Left ventricle myocardium inferior (tissue), 1 donor: ENCODE measurements at regions not wholly inside any gene's neighbourhood (a gene's known extent, or its start where the extent isn't known, plus 50 kb on each side); places are given as distances from the start of the nearest gene placed in this dataset.

Experiments used
- DNase-seq: peaks from one replicate; pipeline ENCODE4 v3.0.0-alpha.2; 2020
- H3K27ac ChIP-seq: fragments of 200-600 bp; replicated peaks from 2 replicates; pipeline ENCODE4 v1.8.0; 2021
- H3K27me3 ChIP-seq: fragments of 200-600 bp; 2 replicates; pipeline ENCODE4 v1.8.0; 2021; ENCODE audit warnings: low read depth
- H3K36me3 ChIP-seq: fragments of 200-600 bp; 2 replicates; pipeline ENCODE4 v1.8.0; 2021
- H3K4me1 ChIP-seq: fragments of 200-600 bp; 2 replicates; pipeline ENCODE4 v1.8.0; 2021
- H3K4me3 ChIP-seq: fragments of 200-600 bp; 2 replicates; pipeline ENCODE4 v1.8.0; 2021; ENCODE audit warnings: mild to moderate bottlenecking, moderate library complexity
- H3K9me3 ChIP-seq: fragments of 200-600 bp; replicated peaks from 2 replicates; pipeline ENCODE4 v1.8.0; 2021
- CTCF ChIP-seq: fragments of 200-600 bp; IDR thresholded peaks from 2 replicates; pipeline ENCODE4 v1.8.0; 2021; ENCODE audit warnings: antibody characterized with exemption, mild to moderate bottlenecking, borderline replicate concordance
- intact Hi-C: fragments of 100-400 bp; cut with micrococcal nuclease; formaldehyde crosslinking; loops from one replicate; pipeline ENCODE4 v1.11.0; 2022
- donor health status: DM: no; HTN: yes; CAD: no; lungs with severe emphysema.

- no peak overlapping the region for H3K4me3 ChIP-seq
- no peaks in the 10 kb centered on the region for H3K4me1 ChIP-seq
- no peaks in the 10 kb centered on the region for H3K36me3 ChIP-seq
- no peaks in the 10 kb centered on the region for H3K9me3 ChIP-seq
- no peak overlapping the region for H3K27ac ChIP-seq
- TF ChIP-seq CTCF, result no peak
- H3K27me3 ChIP-seq, result no peaks in the 10 kb centered on the region
- DNase-seq, result no peak
- intact Hi-C loops, result no loop called here
Measured at GRCh38 chr1:195336812-195337211, 1271.4 kb downstream of the KCNT2 start.

GRCh38 chr1:195335541-195335940 lies 1272.7 kb downstream of the KCNT2 start:
- Histone ChIP-seq H3K27ac (no peak overlapping the region), H3K4me3 (no peak overlapping the region), H3K27me3 (no peaks in the 10 kb centered on the region), H3K4me1 (no peaks in the 10 kb centered on the region), H3K36me3 (no peaks in the 10 kb centered on the region), H3K9me3 (no peaks in the 10 kb centered on the region)
- DNase-seq, result no peak
- intact Hi-C loops, result no loop called here
- no peak for TF ChIP-seq CTCF

GRCh38 chr1:195332102-195332501 lies 1276.1 kb downstream of the KCNT2 start:
- Histone ChIP-seq H3K9me3 (no peaks in the 10 kb centered on the region), H3K4me3 (no peak overlapping the region), H3K36me3 (no peaks in the 10 kb centered on the region), H3K4me1 (no peaks in the 10 kb centered on the region), H3K27me3 (no peaks in the 10 kb centered on the region), H3K27ac (no peak overlapping the region)
- no peak for TF ChIP-seq CTCF
- no peak for DNase-seq
- intact Hi-C loops, result no loop called here

GRCh38 chr1:195328681-195329080 lies 1279.6 kb downstream of the KCNT2 start:
- H3K4me1 ChIP-seq, result no peaks in the 10 kb centered on the region
- H3K4me3 ChIP-seq, result no peak overlapping the region
- TF ChIP-seq CTCF, result no peak
- no peaks in the 10 kb centered on the region for H3K9me3 ChIP-seq
- no peaks in the 10 kb centered on the region for H3K27me3 ChIP-seq
- intact Hi-C loops, result no loop called here
- no peak for DNase-seq
- no peak overlapping the region for H3K27ac ChIP-seq
- no peaks in the 10 kb centered on the region for H3K36me3 ChIP-seq

GRCh38 chr1:195328102-195328501 lies 1280.1 kb downstream of the KCNT2 start:
- Histone ChIP-seq H3K9me3 (no peaks in the 10 kb centered on the region), H3K4me3 (no peak overlapping the region), H3K4me1 (no peaks in the 10 kb centered on the region), H3K36me3 (no peaks in the 10 kb centered on the region), H3K27ac (no peak overlapping the region), H3K27me3 (no peaks in the 10 kb centered on the region)
- no peak for TF ChIP-seq CTCF
- DNase-seq, result no peak
- intact Hi-C loops, result no loop called here

- no peak overlapping the region for H3K27ac ChIP-seq
- no peaks in the 10 kb centered on the region for H3K27me3 ChIP-seq
- H3K4me3 ChIP-seq, result no peak overlapping the region
- H3K9me3 ChIP-seq, result no peaks in the 10 kb centered on the region
- no peak for DNase-seq
- H3K36me3 ChIP-seq, result no peaks in the 10 kb centered on the region
- intact Hi-C loops, result no loop called here
- no peak for TF ChIP-seq CTCF
- no peaks in the 10 kb centered on the region for H3K4me1 ChIP-seq
Measured at GRCh38 chr1:195327361-195327760, 1280.9 kb downstream of the KCNT2 start.
